Mesenchymal stem cell (in vitro differentiated cells and primary cell): ENCODE measurements at regions not wholly inside any gene's neighbourhood (a gene's known extent, or its start where the extent isn't known, plus 50 kb on each side); places are given as distances from the start of the nearest gene placed in this dataset.

ENCODE experiments used
- DNase-seq: peaks from one replicate; pipeline ENCODE4 v3.0.0-alpha.2; 2013
- H2AFZ ChIP-seq: one replicate; pipeline ENCODE4 v1.6.1; 2013; ENCODE audit warnings: low read depth, mild to moderate bottlenecking, control low read depth, inconsistent platforms, low read length, moderate library complexity
- H2AK5ac ChIP-seq: 2 replicates; pipeline ENCODE4 v1.6.1; 2013; ENCODE audit warnings: low read length, moderate library complexity, mild to moderate bottlenecking, inconsistent platforms; ENCODE audit not compliant: severe bottlenecking
- H2BK120ac ChIP-seq: one replicate; pipeline ENCODE4 v1.6.1; 2013; ENCODE audit warnings: low read depth, mild to moderate bottlenecking, inconsistent platforms, low read length, moderate library complexity
- H2BK12ac ChIP-seq, 2 experiments: one replicate each; pipeline ENCODE4 v1.6.1; 2013; ENCODE audit warnings: inconsistent platforms in 2 of 2, low read length in 2 of 2, mild to moderate bottlenecking in 2 of 2, moderate library complexity in 2 of 2, control low read depth in 1 of 2
- H2BK15ac ChIP-seq: one replicate; pipeline ENCODE4 v1.6.1; 2013; ENCODE audit warnings: mild to moderate bottlenecking, low read depth, inconsistent platforms; ENCODE audit not compliant: poor library complexity, severe bottlenecking
- H2BK5ac ChIP-seq: 2 replicates; pipeline ENCODE4 v1.6.1; 2013; ENCODE audit warnings: low read depth, mild to moderate bottlenecking, low read length, control low read depth, inconsistent platforms; ENCODE audit not compliant: poor library complexity, severe bottlenecking
- H3K14ac ChIP-seq, 2 experiments: one replicate each; pipeline ENCODE4 v1.6.1; 2013; ENCODE audit warnings: inconsistent platforms in 2 of 2, low read length in 2 of 2, control low read depth in 1 of 2, mild to moderate bottlenecking in 1 of 2, moderate library complexity in 1 of 2
- H3K18ac ChIP-seq, 2 experiments: one replicate each; pipeline ENCODE4 v1.6.1; 2013; ENCODE audit warnings: inconsistent platforms in 2 of 2, low read length in 2 of 2, control low read depth in 1 of 2, low read depth in 1 of 2, mild to moderate bottlenecking in 1 of 2
- H3K23ac ChIP-seq, 2 experiments: one replicate each; pipeline ENCODE4 v1.6.1; 2013; ENCODE audit warnings: inconsistent platforms in 2 of 2, low read length in 2 of 2, mild to moderate bottlenecking in 2 of 2, moderate library complexity in 2 of 2, control low read depth in 1 of 2
- H3K27ac ChIP-seq: 2 replicates; pipeline ENCODE4 v1.5.1; 2013; ENCODE audit warnings: mild to moderate bottlenecking, moderate library complexity, low read length, control low read depth, inconsistent platforms; ENCODE audit not compliant: poor library complexity, severe bottlenecking
- H3K27me3 ChIP-seq, 2 experiments: 2 replicates each; pipeline versions ENCODE4 v1.6.1 to v1.7.0; 2013; ENCODE audit warnings: low read length in 2 of 2, mild to moderate bottlenecking in 2 of 2, moderate library complexity in 2 of 2, control low read depth in 1 of 2, inconsistent platforms in 1 of 2; ENCODE audit not compliant: control insufficient read depth in 1 of 2, insufficient read depth in 1 of 2
- H3K36me3 ChIP-seq, 2 experiments: 2 replicates each; pipeline versions ENCODE4 v1.6.1 to v1.7.0; 2013; ENCODE audit warnings: low read length in 2 of 2, control low read depth in 1 of 2, inconsistent platforms in 1 of 2, low read depth in 1 of 2, mild to moderate bottlenecking in 1 of 2; ENCODE audit not compliant: insufficient read depth in 2 of 2, control insufficient read depth in 1 of 2
- H3K4ac ChIP-seq, 2 experiments: one replicate each; pipeline ENCODE4 v1.6.1; 2013; ENCODE audit warnings: inconsistent platforms in 2 of 2, low read length in 2 of 2, mild to moderate bottlenecking in 2 of 2, moderate library complexity in 2 of 2, control low read depth in 1 of 2, low read depth in 1 of 2
- H3K4me1 ChIP-seq: 2 replicates; pipeline ENCODE4 v1.6.1; 2013; ENCODE audit warnings: low read depth, low read length, control low read depth; ENCODE audit not compliant: control insufficient read depth, insufficient read depth
- H3K4me2 ChIP-seq: 2 replicates; pipeline ENCODE4 v1.6.1; 2013; ENCODE audit warnings: low read length, mild to moderate bottlenecking, inconsistent platforms; ENCODE audit not compliant: poor library complexity, severe bottlenecking
- H3K4me3 ChIP-seq, 2 experiments: 2 replicates each; pipeline versions ENCODE4 v1.5.1 to v1.7.0; 2013; ENCODE audit warnings: low read length in 2 of 2, mild to moderate bottlenecking in 2 of 2, control low read depth in 1 of 2, low read depth in 1 of 2; ENCODE audit not compliant: insufficient read depth in 1 of 2
- H3K79me1 ChIP-seq: replicated peaks from 2 replicates; pipeline ENCODE4 v1.6.1; 2013; ENCODE audit warnings: mild to moderate bottlenecking, control low read depth, low read length, inconsistent platforms; ENCODE audit not compliant: poor library complexity, severe bottlenecking
- H3K9ac ChIP-seq: 2 replicates; pipeline ENCODE4 v1.7.0; 2013; ENCODE audit warnings: mild to moderate bottlenecking, low read length, moderate library complexity
- H3K9me3 ChIP-seq: 2 replicates; pipeline ENCODE4 v1.7.0; 2013; ENCODE audit warnings: mild to moderate bottlenecking, low read length; ENCODE audit not compliant: control insufficient read depth
- H4K8ac ChIP-seq: one replicate; pipeline ENCODE4 v1.6.1; 2013; ENCODE audit warnings: inconsistent platforms, mild to moderate bottlenecking, low read length, moderate library complexity
- H4K91ac ChIP-seq: one replicate; pipeline ENCODE4 v1.6.1; 2013; ENCODE audit warnings: mild to moderate bottlenecking, low read length, inconsistent platforms
- WGBS: methylation state at CpG from one replicate; pipeline ENCODE4 v1.1.7; 2013; ENCODE audit warnings: mixed read lengths; 5-methylcytosine and 5-hydroxymethylcytosine counted together

DNA sequence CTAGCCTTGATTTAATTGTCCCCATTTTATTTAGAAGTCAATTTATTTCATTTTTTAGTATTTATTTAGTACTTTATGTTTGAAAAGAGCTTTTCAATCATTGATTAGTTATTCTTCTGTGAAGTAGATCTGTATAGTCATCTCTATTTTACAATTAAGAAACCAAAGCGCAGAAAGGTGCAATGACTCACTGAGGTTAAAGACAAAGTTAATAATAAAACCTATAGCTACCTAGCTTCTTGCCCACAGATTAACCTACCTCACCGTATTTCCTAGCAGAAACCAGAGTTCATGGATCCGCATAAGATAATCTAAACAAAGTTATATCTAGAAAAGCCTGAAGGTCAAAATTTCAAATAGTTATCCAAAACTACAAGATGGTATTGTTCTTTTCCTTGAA is 176.4 kb downstream of the GRIN2B start:
- Histone ChIP-seq H3K18ac (no peak overlapping the region), H3K4me2 (no peak overlapping the region), H3K36me3 (no peaks in the 10 kb centered on the region), H2BK5ac (no peak overlapping the region), H3K14ac (no peak overlapping the region), H3K4ac (no peak overlapping the region), H3K27me3 (no peaks in the 10 kb centered on the region), H3K79me1 (no peaks in the 10 kb centered on the region), H2BK15ac (no peak overlapping the region), H4K91ac (no peak overlapping the region), H3K23ac (no peak overlapping the region), H3K4me3 (no peak overlapping the region), H3K27ac (no peak overlapping the region), H3K9ac (no peak overlapping the region), H2AFZ (no peak overlapping the region), H3K4me1 (no peaks in the 10 kb centered on the region), H2AK5ac (no peak overlapping the region), H2BK120ac (no peak overlapping the region), H2BK12ac (no peak overlapping the region), H4K8ac (no peak overlapping the region), H3K9me3 (no peaks in the 10 kb centered on the region)
- DNase-seq, result no peak
- WGBS, result 0% methylated on average over 1 of the region's 3 CpGs

DNA sequence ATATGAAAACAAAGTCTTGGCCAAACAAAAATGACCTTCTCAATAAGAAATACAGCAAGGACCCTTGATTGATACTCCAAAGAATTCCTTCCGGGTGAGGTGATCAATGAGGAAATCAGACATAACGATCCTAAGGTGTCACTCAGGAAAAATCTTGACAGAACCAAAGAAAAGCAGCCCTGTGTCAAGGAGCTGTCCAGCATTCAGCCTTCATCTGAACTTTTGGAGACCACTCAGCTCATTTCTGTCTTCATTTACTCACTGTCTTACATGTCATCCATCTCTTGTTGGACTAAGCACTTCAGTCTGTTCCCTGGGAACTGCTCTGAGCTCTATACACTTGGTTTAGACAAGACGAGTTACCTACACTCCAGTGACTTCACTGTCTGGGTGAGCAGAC is 179.9 kb downstream of the GRIN2B start:
- Histone ChIP-seq H3K18ac (no peak overlapping the region), H2AK5ac (no peak overlapping the region), H3K9me3 (no peaks in the 10 kb centered on the region), H3K27ac (no peak overlapping the region), H2BK15ac (no peak overlapping the region), H3K79me1 (no peaks in the 10 kb centered on the region), H2BK5ac (no peak overlapping the region), H3K4me2 (no peak overlapping the region), H3K9ac (no peak overlapping the region), H2BK12ac (no peak overlapping the region), H3K4me3 (no peak overlapping the region), H3K23ac (no peak overlapping the region), H2AFZ (no peak overlapping the region), H3K4ac (no peak overlapping the region), H4K8ac (no peak overlapping the region), H3K14ac (no peak overlapping the region), H3K4me1 (no peaks in the 10 kb centered on the region), H3K27me3 (no peaks in the 10 kb centered on the region), H2BK120ac (no peak overlapping the region), H4K91ac (no peak overlapping the region), H3K36me3 (no peaks in the 10 kb centered on the region)
- 71% methylated on average over 3 of the region's 3 CpGs for WGBS
- no peak for DNase-seq

DNA sequence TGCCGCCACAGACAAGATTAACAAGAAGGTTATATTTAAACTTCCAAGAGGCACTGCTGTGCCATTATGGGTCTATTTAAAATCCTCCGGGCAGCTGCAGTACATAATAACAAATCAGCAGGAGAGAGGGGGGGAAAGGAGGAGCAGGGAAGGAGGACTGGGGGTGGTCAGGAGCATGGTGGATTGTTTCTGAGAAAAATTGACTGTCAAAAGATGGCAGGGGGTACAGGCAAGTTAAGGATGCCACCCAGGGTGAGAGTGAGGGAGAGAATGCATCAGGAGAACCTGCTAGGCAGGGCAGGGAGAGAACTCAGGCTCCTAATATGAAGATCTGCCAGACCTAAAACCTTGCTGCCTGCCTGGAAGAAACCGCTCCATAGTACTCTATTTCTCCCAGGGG is 181.8 kb downstream of the GRIN2B start:
- no peaks in the 10 kb centered on the region for H3K4me1 ChIP-seq
- no peak overlapping the region for H3K18ac ChIP-seq
- H2BK120ac ChIP-seq, result no peak overlapping the region
- H3K9me3 ChIP-seq, result no peaks in the 10 kb centered on the region
- no peak overlapping the region for H3K14ac ChIP-seq
- no peak overlapping the region for H3K4me3 ChIP-seq
- 66% methylated on average over 3 of the region's 3 CpGs for WGBS
- no peak overlapping the region for H3K4ac ChIP-seq
- no peak overlapping the region for H2AK5ac ChIP-seq
- no peak for DNase-seq
- no peak overlapping the region for H2BK5ac ChIP-seq
- H4K91ac ChIP-seq, result no peak overlapping the region
- H3K23ac ChIP-seq, result no peak overlapping the region
- H3K27me3 ChIP-seq, result no peaks in the 10 kb centered on the region
- no peak overlapping the region for H2BK15ac ChIP-seq
- no peak overlapping the region for H3K9ac ChIP-seq
- no peak overlapping the region for H2AFZ ChIP-seq
- no peak overlapping the region for H3K4me2 ChIP-seq
- no peaks in the 10 kb centered on the region for H3K79me1 ChIP-seq
- no peak overlapping the region for H4K8ac ChIP-seq
- H3K27ac ChIP-seq, result no peak overlapping the region
- H2BK12ac ChIP-seq, result no peak overlapping the region
- H3K36me3 ChIP-seq, result no peaks in the 10 kb centered on the region

DNA sequence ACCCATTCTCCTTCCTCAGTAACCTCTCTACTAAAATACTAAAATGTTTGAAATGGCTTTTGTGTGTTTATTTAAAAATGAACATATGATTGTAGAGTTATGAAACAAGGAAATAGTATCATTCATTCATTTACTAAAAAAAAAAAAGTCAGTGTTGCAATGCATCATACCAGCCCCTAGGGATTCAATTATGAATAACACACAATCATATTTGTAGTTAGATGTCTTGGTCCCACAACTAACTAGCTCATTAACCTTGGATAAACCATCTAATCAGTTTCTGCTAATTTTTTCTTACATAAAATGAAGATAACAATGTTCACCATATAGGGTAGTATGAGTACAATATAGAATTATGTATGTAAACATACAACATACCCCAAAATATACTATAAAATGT is 183.2 kb downstream of the GRIN2B start:
- Histone ChIP-seq H2BK15ac (no peak overlapping the region), H3K4ac (no peak overlapping the region), H2AFZ (no peak overlapping the region), H2BK5ac (no peak overlapping the region), H2BK120ac (no peak overlapping the region), H3K27me3 (no peaks in the 10 kb centered on the region), H2AK5ac (no peak overlapping the region), H3K18ac (no peak overlapping the region), H3K9me3 (no peaks in the 10 kb centered on the region), H3K27ac (no peak overlapping the region), H3K23ac (no peak overlapping the region), H3K36me3 (no peaks in the 10 kb centered on the region), H3K4me3 (no peak overlapping the region), H3K79me1 (no peaks in the 10 kb centered on the region), H3K9ac (no peak overlapping the region), H3K4me2 (no peak overlapping the region), H4K8ac (no peak overlapping the region), H2BK12ac (no peak overlapping the region), H3K14ac (no peak overlapping the region), H3K4me1 (no peaks in the 10 kb centered on the region), H4K91ac (no peak overlapping the region)
- no peak for DNase-seq
